T-helper 1 cell treated with Interleukin-12 subunit alpha and Interleukin-12 subunit beta and Interleukin-4 antibody, amounts not matched to agents 30 ng/mL and 1 ng/mL, for 36 hours (primary cell): ENCODE measurements at regions not wholly inside any gene's neighbourhood (a gene's known extent, or its start where the extent isn't known, plus 50 kb on each side); places are given as distances from the start of the nearest gene placed in this dataset.
"Not testable (repeated sequence)": the region's sequence is repeated elsewhere in the genome, so short reads cannot be mapped to it uniquely, and the experiment has no call there.

Experiments
- intact Hi-C: fragments of 100-400 bp; cut with micrococcal nuclease; formaldehyde crosslinking; loops from one replicate; pipeline ENCODE4 v1.15.1; 2024

DNA sequence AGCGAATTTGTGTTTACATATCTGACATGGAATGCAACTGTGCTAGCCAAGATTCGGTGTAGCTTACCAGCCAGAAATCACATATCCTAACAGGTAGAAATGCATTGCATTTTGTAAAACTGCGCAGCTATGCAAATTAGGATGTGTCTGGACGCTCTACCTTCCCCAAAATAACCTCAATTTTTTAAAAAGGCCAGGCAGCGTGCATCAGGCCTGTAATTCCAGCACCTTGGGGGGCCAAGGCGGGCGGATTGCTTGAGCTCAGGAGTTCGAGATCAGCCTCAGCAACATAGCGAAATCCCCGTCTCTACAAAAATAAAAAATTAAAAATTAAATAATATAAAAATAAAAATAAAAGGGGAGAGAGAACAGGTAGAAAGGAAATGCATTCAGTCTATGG lies 305.0 kb downstream of the TYW1 start:
- intact Hi-C loops, result loop anchor here (1.0 to 10.0 kb wide), 9 partner anchors 259 to 1929 kb away; partner anchors contain the start of genes ASL, RABGEF1, TMEM248 and TYW1

DNA sequence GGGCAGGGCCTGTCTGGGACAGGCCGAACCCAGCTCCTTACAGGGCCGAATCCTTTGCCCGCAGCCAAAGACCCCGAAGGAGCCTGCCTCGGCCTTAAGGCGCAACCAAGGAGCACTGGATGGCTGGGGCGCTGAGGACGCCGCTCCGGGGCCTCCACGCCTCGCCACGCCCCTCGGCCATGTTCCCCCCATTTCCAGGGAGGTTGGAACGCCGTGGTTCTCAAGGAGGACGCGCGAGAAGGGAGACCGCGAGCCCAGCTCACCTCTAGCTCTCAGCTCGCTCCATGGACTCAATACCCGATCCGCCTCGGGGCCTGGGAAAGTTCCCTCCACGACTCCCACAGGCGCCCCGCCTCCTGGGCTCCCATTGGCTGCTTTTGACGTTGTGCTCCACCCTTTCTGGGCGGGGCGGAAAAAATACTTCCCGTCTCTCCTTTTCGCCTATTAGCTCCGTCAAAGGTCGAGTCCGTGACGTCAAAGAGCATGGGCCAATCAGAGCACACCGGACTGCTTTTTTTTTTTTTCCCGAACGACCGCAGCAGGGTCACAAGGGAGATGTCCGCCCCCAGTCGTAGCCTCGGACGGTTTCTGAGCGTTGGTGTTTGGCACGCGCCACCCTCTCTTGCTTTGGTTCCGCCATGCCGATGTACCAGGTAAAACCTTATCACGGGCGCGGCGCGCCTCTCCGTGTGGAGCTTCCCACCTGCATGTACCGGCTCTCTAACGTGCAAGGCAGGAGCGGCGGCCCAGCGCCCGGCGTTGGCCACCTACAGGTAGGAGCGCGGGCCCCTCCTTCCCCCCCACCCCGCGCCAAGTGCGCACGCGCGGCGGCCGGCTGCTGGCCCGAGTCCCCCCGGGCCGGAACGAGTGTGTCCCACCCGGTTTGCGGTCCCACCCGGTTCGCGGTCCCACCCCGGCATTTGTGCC lies 305.7 kb downstream of the TYW1 start:
- intact Hi-C loops, result loop anchor here (1.0 to 10.0 kb wide), 9 partner anchors 260 to 1930 kb away; partner anchors contain the start of genes ASL, RABGEF1, TMEM248 and TYW1

DNA sequence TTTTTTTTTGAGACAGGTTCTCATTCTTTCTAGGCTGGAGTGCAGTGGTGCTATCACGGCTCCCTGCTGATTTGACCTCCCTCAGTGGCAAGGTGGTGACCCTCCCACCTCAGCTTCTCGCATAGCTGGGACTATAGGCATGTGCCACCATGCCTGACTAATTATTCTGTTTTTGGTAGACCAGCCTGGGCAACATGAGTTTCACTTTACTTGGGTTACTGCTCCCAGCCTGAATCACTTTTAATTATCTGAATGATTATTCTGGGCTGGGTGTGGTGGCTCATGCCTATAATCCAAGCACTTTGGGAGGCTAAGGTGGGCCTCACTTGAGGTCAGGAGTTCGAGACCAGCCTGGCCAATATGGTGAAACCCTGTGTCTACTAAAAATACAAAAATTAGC lies 308.2 kb downstream of the TYW1 start:
- intact Hi-C loops, result loop anchor here (5.0 to 10.0 kb wide), 5 partner anchors 263 to 1933 kb away; partner anchors contain the start of genes ASL, RABGEF1 and ZNF92

DNA sequence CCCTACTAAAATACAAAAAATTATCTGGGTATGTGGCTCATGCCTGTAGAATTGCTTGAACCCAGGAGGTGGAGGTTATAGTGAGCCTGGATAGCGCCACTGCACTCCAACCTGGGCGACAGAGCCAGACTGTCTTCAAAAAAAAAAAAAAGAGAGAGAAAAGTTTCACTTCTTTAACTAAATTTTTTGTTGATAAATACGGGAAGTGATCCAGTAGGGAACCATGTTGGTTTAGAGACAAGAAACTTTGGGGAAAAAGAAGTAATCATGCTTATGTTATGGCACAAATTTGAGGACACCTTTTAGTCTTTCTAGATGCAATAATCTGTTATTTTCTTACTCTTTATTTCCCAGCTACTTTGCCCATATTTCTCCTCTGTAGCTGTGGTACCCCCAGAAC lies 309.7 kb downstream of the TYW1 start:
- intact Hi-C loops, result loop anchor here (10.0 kb wide), 1 partner anchor 1232 kb away; the partner anchor contains the start of gene ASL

DNA sequence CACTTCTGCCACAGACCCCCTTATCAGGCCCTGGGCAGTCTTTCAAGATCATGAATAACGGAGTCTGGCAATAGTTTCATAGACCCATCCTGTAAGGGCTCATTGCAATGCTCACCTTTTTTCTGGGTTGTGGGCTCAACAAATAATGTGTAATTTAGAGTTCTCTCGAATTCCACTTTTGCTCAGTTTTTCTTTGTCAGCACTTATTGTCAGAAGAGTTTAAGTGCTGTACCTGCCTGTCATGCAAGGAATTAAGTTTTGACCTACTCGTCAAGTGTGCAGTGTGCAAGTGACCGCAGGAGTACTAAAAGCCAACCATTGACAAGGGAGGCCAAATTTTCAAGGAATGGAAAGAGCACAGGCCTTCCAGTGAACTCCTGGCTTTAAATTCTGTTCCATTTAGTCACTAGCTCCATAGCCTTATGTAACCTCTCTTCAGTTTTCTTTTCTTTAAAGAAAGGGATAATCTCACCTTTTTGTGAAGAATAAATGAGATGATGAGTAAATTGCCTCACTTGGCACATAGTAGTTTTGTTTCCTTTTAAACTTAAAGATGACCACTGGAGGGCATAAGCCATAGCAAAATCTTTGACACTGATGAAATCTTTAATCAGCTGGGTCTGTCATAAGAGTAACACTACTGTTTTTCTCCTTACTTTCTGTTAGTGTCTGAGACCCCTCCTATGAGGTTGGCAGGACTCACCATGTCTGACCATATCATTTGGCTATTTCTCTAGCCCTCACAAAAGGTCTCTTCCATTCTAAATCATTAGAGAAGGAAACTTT lies 313.3 kb downstream of the TYW1 start:
- intact Hi-C loops, result loop anchor here (10.0 kb wide), 1 partner anchor 1235 kb away; the partner anchor contains the start of gene ASL

DNA sequence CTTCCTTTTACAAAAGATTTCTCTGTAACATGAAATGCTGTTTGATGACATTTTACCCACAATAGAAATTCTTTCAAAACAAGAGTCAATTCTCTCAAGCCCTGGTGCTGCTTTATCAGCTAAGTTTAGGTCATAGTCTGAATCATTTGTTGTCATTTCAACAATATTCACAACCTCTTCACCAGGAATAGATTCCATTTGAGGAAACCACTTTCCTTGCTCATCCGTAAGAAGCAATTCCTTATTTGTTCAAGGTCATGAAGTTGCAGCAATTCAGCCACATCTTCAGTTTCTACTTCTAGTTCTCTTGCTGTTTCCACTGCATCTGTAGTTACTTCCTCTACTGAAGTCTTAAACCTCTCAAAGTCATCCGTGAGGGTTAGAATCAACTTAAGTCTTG lies 315.3 kb downstream of the TYW1 start:
- intact Hi-C loops, result no loop called here

DNA sequence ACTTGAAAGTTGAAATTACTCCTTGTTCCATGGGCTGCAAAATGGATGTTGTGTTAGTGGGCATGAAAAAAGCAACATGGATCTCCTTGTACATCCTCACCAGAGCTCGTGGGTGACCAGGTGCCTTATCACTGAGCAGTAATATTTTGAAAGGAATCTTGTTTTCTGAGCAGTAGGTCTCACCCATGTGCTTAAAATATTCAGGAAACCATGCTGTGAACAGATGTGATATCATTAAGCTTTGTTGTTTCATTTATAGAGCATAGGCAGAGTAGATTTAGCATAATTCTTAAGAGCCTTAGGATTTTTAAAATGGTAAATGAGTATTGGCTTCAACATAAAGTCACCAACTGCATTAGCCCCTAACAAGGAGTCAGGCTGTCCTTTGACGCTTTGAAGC lies 316.6 kb downstream of the TYW1 start:
- intact Hi-C loops, result no loop called here

DNA sequence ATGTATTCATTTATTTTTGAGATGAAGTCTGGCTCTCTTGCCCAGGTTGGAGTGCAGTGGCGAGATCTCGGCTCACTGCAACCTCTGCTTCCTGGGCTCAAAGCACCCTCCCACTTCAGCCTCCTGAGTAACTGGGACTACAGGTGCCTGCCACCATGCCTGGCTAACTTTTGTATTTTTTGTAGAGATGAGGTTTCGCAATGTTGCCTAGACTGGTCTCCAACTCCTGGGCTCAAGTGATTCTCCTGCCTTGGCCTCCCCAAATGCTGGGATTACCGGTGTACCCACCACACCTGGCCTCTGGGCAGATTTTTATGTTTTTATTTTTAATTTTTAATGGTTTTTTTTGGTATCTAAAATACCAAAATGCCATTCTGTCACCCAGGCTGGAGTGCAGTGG lies 320.3 kb downstream of the TYW1 start:
- intact Hi-C loops, result not testable (repeated sequence)

DNA sequence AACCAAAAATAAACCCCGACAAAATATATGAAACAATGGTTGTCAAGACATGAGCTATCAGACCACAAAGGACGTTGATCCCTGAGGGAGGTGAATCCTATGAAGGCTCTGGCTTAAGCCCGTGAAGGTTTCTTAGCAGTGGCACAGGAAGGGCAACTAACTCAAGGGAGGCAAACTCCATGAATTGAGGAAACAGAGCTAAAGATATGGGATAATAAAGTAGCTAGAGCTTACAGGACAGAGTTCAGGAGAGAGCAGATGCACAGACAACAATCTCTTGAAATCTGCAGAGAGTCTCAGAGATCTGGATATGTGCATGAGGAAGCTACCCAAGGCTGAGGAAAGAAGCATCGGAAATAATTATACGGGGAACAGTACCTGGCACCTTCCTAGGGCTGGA lies 331.6 kb downstream of the TYW1 start:
- intact Hi-C loops, result not testable (repeated sequence)

DNA sequence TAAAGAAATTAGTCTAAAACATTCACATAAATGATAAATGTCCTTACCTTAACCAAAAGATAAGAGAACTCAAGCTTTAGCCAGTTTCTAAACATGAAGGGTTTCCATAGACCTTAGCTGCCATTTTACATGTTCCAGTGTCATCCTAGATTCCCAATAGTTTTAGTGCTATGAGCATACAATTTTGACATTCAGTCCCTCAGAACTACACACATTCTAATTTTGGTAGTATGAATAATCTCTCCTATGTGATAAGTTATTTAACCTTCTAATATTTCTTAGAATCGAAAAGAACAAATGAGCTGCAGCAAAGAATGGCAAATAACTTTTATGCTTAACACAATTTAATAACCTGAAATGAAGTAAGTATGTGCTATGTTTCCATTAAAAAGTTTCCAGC lies 338.5 kb downstream of the TYW1 start:
- intact Hi-C loops, result not testable (repeated sequence)

DNA sequence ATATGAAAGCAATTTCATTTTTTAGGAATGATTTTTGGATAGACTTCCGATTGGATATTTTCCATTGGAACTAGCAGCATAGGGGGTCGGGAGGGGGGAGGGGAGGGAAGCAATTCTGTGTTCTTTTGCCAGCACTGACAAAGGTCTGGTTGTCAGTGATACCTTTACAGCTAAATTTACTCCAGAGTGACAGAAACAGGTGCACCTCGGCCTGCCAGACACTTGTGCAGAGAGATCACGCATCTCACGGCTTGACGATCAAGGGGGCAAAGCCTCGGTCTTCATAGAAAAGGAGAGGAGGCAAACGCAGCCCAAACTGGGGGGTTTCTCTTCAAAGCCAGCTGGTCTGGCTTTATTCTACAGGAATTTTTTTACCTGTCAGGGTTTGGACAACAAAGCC lies 339.0 kb downstream of the TYW1 start:
- intact Hi-C loops, result not testable (repeated sequence)

DNA sequence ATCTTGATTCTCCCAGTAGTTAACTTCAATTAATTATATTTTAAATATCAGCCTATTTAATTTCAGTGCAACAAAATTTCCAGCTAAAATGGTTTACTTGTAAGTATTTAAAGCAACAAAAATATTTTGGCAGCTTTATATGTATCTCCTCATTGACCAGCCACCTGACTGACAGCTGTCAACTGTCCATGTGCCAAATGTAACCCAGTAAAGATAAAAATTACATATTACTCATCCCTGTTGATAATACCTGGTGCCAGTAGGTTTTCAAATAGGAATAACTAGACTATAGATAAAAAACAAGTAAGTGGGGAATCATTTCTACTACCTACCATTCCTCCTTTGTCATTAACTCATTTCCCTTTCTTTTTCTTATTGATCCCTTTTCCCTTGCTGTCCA lies 341.9 kb downstream of the TYW1 start:
- intact Hi-C loops, result not testable (repeated sequence)

DNA sequence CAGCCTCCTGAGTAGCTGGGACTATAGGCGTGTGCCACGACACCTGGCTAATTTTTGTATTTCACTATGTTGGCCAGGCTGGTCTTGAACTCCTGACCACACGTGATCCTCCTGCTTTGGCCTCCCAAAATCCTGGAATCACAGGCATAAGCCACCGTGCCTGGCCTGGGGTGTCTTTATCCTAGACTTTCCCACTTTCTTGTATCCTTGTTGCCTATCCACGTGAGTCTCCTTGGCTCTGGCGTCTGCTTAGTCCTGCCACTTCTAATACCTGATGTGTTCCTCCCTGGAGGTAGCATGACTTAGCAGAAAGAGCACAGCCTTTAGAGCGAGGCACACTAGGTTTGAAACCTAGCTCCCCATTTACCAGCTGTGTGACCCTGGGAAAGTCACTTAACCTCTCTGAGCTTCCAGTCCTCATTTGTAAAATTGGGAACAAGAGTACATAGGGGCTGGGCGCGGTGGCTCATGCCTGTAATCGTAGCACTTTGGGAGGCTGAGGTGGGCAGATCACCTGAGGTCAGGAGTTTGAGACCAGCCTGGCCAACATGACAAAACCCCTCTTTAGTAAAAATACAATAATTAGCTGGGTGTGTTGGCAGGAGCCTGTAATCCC lies 344.6 kb downstream of the TYW1 start:
- intact Hi-C loops, result no loop called here

DNA sequence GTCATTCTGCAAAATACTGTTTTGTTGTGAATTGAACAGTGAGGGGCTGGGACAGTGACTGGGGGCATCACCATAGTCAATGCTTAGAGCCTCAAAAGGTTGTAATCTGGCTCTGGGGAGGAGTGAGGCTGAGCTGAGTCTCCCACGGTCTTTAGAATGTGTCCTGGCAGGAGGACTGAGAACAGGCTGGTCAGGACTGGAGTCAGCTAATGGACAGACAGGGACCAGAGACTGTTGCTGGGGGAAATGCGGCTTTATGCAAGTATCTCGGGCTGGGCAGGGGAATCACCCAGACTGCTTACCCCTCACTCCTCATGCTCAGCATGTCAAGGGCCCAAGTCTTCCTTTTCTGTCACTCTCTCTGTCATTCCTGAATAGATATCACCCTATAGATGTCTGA lies 346.5 kb downstream of the TYW1 start:
- intact Hi-C loops, result no loop called here

DNA sequence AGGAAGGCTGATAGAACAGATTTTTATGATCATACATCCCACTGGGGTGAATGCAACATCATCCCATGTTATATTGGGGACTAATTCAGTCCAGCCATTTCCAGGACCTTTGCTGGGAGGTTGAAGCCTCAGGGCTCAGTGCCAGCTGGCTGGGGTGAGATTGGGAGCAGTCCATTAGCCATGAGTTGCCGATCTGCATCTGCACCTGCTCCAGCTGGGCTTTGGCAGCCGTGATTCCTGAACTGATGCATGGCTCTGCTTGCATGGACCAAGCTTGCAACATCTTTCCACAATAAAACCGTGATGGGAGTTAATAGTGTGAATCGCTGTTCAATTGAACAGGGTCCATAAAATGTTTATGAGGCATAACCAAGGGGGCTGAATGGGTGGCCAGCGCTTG lies 346.9 kb downstream of the TYW1 start:
- intact Hi-C loops, result no loop called here

DNA sequence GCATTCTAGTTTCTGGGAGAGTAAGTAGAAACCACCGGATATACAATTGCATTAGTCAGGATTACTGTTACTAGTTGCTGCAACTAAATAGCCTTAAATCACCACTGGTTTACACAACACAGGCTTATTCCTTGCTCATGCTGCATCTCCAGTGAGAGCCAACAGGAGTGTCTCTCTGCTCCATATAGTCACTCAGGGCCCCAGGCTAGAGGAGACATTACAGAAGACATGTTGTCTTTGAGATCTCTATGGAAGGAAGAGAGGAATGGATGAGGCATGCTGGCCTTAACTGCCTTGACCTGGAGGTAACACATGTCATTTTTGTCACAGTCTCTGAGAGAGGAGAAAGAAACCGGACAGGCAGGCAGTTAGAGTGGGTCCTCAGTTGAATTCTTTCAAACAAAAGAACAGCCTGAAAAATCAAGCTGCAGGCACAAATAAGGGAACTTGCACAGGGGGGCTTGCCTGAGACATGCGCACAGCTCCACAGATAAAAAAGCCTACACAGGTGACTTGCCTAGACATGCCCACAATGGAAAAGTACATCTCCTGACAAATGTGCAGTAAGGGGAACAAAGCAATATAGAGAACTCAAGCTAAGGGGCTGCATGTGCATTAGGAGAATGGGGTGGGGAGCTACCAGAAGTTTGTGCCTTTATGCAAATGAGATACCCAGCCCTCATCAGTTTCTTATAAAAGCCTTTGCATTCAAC lies 348.0 kb downstream of the TYW1 start:
- intact Hi-C loops, result no loop called here

DNA sequence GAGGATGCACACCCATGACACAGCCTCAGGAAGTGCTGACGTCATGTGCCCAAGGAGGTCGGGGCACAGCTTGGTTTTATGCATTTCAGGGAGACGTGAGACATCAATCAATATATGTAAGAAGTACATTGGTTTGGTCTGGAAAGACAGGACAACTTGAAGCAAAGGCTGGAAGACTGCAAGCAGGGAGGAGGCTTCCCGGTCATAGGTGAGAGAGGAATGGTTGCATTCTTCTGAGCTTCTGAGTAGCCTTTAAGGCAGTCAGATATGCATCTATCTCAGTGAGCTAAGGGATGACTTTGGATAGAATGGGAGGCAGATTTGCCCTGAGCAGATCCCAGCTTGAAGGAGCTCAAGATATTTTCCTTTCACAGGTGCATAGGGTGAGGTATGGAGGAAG lies 349.5 kb downstream of the TYW1 start:
- intact Hi-C loops, result no loop called here

DNA sequence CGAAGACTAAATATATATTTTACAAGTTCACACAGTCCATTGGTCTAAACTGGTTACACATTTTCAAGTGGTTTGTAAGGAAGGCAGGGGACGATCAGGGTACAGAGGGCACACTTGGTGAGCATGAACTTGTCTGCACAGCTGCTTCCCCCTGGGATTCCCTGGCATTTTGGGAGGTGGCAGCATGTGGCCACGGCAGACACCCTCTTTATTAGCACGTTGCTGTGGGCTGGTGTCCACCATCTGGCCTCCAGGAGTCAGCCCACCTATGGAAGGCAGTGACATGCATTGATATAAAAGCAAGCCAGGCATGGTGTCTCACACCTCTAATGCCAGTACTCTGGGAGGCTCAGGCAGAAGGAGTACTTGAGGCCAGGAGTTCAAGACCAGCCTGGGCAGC lies 350.2 kb downstream of the TYW1 start:
- intact Hi-C loops, result no loop called here

DNA sequence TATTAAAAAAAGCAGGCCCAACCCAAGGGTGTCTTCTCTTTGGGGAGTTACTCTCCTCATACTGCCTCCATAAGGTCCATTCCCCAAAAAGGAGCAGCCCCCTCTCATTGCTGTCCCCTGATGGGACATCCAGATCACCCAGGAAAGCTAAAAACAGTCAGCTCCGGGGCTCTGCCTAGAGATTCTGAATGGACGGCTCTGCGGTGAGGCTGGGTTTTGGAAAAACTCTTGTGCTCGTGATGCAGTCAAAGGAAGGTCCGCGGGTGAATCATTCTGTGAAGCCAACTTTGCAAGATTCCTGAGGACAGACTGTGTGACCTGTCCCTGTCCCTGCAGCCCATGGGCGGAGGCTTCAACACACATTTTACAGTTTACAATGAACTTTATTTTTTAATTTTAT lies 351.5 kb downstream of the TYW1 start:
- intact Hi-C loops, result no loop called here

DNA sequence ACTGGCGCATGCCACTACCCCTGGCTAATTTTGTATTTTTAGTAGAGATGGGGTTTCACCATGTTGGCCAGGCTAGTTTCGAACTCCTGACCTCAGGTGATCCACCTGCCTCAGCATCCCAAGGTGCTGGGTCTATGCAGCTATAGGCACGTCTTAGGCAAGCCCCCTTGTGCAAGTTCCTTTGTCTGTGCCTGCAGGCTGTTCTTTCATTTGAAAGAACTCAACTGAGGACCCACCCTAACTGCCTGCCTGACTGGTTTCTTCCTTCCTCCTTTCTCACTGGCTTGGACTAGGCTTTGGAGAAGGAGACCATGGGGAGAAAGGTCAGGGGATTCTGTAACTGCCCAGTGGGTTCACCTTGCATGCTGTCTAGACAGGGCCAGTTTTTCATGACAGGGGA lies 361.0 kb downstream of the TYW1 start:
- intact Hi-C loops, result not testable (repeated sequence)

DNA sequence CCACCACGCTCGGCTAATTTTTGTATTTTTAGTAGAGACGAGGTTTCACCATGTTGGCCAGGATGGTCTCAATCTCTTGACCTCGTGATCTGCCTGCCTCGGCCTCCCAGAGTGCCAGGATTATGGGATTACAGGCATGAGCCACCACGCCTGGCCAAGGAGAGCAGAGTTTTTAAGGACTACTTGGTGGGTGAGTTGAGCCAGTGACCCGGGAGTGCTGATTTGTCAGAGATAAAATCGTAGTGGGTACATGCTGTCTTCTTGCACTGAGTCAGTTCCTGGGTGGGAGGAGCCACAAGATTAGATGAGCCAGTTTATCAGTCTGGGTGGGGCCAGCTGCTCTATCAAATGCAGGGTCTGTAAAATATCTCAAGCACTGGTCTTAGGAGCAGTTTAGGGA lies 361.7 kb downstream of the TYW1 start:
- intact Hi-C loops, result not testable (repeated sequence)
